Epithelial cell of esophagus (primary cell): ENCODE measurements at regions not wholly inside any gene's neighbourhood (a gene's known extent, or its start where the extent isn't known, plus 50 kb on each side); places are given as distances from the start of the nearest gene placed in this dataset.
"Not testable (repeated sequence)": the region's sequence is repeated elsewhere in the genome, so short reads cannot be mapped to it uniquely, and the experiment has no call there.

Experiments used
- DNase-seq: peaks from one replicate; pipeline ENCODE4 v3.0.0; 2010; ENCODE audit warnings: low read depth
- H3K4me3 ChIP-seq: 2 replicates; pipeline ENCODE4 v1.5.1; 2011; ENCODE audit warnings: mild to moderate bottlenecking, low read length, control low read depth
- TF ChIP-seq, protein P1 (sequence below): IDR thresholded peaks from 2 replicates; pipeline ENCODE4 v1.5.1; 2011; ENCODE audit warnings: low read depth, mild to moderate bottlenecking, low read length, control low read depth, inconsistent platforms; ENCODE audit not compliant: insufficient read depth; ENCODE audit errors: missing control alignments

DNA sequence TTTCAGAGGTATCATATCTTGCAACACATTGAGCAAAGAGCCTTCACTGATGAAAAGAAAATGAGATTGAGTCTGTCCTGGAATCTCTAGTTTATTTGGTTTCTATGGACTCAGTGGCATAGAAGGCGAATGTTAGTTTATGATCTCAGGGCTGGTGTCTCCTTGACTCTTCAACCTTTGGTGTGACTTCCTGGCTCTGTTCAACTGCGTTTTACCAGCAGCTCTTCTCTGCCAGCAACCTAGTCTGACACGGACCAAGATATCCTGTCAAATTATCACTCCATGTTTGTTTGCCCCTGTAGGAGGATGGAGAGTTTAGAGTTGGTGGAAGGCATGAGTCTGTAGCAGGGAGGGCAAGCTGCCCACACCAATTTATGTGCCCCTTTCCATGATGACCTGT lies 82.9 kb upstream of the TBC1D5 start:
- TF ChIP-seq, protein P1, sequence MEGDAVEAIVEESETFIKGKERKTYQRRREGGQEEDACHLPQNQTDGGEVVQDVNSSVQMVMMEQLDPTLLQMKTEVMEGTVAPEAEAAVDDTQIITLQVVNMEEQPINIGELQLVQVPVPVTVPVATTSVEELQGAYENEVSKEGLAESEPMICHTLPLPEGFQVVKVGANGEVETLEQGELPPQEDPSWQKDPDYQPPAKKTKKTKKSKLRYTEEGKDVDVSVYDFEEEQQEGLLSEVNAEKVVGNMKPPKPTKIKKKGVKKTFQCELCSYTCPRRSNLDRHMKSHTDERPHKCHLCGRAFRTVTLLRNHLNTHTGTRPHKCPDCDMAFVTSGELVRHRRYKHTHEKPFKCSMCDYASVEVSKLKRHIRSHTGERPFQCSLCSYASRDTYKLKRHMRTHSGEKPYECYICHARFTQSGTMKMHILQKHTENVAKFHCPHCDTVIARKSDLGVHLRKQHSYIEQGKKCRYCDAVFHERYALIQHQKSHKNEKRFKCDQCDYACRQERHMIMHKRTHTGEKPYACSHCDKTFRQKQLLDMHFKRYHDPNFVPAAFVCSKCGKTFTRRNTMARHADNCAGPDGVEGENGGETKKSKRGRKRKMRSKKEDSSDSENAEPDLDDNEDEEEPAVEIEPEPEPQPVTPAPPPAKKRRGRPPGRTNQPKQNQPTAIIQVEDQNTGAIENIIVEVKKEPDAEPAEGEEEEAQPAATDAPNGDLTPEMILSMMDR: no peak
- no peak overlapping the region for H3K4me3 ChIP-seq
- no peak for DNase-seq

DNA sequence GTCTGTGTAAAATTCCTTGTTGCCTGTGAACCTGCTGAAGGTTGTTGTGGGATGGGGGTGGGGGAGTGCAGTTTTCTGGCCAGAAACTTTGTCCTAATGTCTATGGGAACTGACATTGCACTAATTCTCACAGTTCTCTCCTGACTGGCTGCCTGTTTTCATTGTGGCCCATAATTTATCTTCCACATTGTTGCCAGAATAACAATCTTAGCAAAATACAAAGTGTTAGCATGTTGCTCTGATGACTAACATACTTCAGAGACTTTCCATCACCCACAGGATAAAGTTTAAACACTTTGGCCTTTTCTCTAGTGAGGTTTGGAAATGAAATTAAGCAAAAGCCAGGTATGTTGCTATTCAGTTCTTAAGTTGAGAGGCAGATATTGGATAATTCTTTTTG lies 81.4 kb upstream of the TBC1D5 start:
- no peak for DNase-seq
- TF ChIP-seq, protein P1: no peak
- no peak overlapping the region for H3K4me3 ChIP-seq

DNA sequence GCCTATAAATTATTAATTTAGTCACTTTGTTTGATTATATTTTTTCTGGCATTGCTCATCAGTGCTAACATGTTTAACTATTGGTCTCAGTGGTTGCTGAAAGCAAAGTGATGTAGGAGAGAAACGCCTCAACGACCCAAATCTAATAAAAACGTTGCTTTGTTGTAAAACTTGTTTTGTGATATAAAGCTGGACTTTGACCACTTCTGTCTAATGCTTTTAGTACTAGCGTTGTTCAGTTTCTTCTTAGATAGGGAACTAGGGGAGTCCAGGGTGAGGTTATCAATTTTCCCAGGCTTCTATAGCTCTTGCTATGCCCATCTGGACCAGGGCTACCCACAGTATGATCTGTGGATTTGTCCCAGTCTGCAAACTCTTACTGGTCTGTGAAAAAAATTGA lies 80.6 kb upstream of the TBC1D5 start:
- DNase-seq: no peak
- TF ChIP-seq, protein P1: no peak
- no peak overlapping the region for H3K4me3 ChIP-seq

DNA sequence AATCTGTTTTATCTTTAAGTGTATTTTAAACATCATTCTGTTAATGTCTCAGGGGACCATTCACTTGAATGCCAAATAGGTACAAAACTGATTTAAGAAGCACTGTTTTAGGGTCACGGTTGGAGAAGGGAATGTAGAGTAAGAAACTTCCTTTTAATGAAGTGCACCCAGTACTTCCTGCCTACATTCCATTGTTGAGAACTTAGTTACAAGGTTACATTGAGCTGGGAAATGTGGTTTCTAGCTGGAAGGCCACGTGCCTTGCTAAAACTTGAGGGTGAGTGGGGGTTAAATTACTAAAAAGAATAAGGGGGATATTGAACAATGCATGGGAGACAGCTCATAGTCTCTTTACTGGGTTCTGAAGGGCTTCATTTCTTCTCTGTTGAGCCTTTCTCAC lies 78.3 kb upstream of the TBC1D5 start:
- no peak overlapping the region for H3K4me3 ChIP-seq
- TF ChIP-seq, protein P1: no peak
- no peak for DNase-seq

DNA sequence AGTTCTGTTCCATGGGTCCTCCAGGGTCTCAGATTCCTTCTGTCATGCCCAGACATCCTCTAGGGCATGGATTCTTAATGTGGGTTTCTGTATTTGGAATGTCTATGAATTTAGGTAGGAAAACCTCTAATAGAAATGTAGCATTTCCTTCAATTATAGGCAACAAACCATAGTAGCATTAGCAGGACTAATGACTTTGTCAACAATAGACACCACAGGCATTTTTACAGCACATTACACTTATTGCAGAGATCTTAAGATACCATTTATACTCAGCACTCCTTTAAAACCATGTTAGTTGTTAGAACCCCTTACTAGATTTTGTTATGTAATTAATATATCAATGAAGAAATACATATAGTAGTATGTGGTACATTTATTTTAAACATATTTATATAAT lies 77.8 kb upstream of the TBC1D5 start:
- TF ChIP-seq, protein P1: no peak
- no peak overlapping the region for H3K4me3 ChIP-seq
- no peak for DNase-seq

DNA sequence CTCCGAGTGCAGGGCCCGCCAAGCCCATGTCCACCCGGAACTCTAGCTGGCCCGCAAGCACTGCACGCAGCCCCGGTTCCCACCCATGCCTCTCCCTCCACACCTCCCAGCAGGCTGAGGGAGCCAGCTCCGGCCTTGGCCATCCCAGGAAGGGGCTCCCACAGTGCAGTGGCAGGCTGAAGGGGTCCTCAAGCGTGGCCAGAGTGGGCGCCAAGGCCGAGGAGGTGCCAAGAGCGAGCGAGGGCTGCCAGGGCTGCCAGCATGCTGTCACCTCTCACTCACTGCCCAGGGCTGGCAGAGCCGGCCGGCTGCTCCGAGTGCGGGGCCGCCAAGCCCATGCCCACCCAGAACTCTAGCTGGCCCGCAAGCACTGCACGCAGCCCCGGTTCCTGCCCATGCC lies 75.5 kb upstream of the TBC1D5 start:
- not testable (repeated sequence) for DNase-seq, H3K4me3 ChIP-seq

DNA sequence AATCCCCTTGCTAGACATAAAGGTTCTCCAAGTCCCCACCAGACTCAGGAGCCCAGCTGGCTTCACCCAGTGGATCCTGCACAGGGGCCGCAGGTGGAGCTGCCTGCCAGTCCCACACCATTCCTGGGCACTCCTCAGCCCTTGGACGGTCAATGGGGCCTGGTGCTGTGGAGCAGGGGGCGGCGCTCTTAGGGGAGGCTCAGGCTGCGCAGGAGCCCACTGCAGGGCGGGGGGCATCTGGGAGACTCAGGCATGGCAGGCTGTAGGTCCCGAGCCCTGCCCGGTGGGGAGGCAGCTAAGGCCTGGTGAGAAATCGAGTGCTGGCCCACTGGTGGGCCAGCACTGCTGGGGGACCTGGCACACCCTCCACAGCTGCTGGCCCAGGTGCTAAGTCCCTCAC lies 75.1 kb upstream of the TBC1D5 start:
- no peak for DNase-seq
- H3K4me3 ChIP-seq: no peak overlapping the region
- TF ChIP-seq, protein P1: no peak

DNA sequence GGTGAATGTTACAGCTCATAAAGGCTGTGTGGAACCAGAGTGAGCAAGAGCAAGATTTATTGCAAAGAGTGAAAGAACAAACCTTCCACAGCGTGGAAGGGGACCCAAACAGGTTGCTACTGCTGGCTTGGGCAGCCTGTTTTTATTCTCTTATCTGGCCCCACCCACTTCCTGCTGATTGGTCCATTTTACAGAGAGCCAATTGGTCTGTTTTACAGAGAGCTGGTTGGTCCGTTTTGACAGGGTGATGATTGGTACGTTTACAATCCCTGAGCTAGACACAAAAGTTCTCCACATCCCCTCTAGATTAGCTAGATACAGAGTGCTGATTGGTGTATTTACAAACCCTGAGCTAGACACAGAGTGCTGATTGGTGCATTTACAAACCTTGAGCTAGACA lies 74.4 kb upstream of the TBC1D5 start:
- DNase-seq, H3K4me3 ChIP-seq: not testable (repeated sequence)

DNA sequence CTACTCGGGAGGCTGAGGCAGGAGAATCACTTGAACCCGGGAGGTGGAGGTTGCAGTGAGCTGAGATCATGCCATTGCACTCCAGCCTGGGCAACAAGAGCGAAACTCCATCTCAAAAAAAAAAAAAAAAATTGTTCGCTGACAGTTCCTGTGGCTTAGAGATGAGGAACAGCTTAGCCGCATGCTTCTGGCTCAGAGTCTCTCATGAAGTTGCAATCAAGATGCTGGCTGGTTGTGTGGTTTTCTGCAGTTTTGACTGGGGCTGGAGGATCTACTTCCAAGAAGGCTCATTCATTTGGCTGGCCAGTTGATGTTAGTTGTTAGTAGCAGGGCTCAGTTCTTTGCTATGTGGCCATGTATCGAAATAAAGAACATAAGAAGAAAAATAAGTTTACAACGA lies 69.9 kb upstream of the TBC1D5 start:
- DNase-seq: not testable (repeated sequence)

More for the DNA sequence above, 69.9 kb upstream of the TBC1D5 start:
- H3K4me3 ChIP-seq: not testable (repeated sequence)
